ENCODE measurements at regions not wholly inside any gene's neighbourhood (a gene's known extent, or its start where the extent isn't known, plus 50 kb on each side); places are given as distances from the start of the nearest gene placed in this dataset.

- Histone ChIP-seq H3K27ac (no peak overlapping the region), H3K27me3 (no peaks in the 10 kb centered on the region), H3K36me3 (no peaks in the 10 kb centered on the region), H3K4me3 (no peak overlapping the region), H3K9me3 (peaks cover 4% of the 10 kb centered on the region), H3K4me1 (no peaks in the 10 kb centered on the region)
- TF ChIP-seq POLR2A (IDR thresholded peaks at IDR 0.05): no peak
- no peak for TF ChIP-seq POLR2AphosphoS5 (IDR thresholded peaks at IDR 0.05; ENCODE audit: insufficient read depth in 1 of 2, low read depth in 1 of 2)
- no peak for TF ChIP-seq CTCF (IDR thresholded peaks at IDR 0.05)
- DNase-seq (ENCODE audit: extremely low spot score in 2 of 2): no peak
- intact Hi-C loops (cut with DNase I): no loop called here
These were observed 1334.8 kb downstream of the CDH11 start for GRCh38 chr16:63787014-63787413.

GRCh38 chr16:63785170-63785569, 1336.7 kb downstream of the CDH11 start:
- no peaks in the 10 kb centered on the region for H3K27me3 ChIP-seq
- no peak for TF ChIP-seq POLR2A (IDR thresholded peaks at IDR 0.05)
- TF ChIP-seq POLR2AphosphoS5 (IDR thresholded peaks at IDR 0.05; ENCODE audit: insufficient read depth in 1 of 2, low read depth in 1 of 2): no peak
- no peak for TF ChIP-seq CTCF (IDR thresholded peaks at IDR 0.05)
- peaks cover 4% of the 10 kb centered on the region for H3K9me3 ChIP-seq
- H3K4me3 ChIP-seq: no peak overlapping the region
- H3K36me3 ChIP-seq: no peaks in the 10 kb centered on the region
- intact Hi-C loops (cut with DNase I): no loop called here
- no peak for DNase-seq (ENCODE audit: extremely low spot score in 2 of 2)
- no peak overlapping the region for H3K27ac ChIP-seq
- no peaks in the 10 kb centered on the region for H3K4me1 ChIP-seq

- intact Hi-C loops (cut with DNase I): no loop called here
These were observed 1345.4 kb downstream of the CDH11 start for GRCh38 chr16:63776437-63776836.

GRCh38 chr16:63776034-63776433, 1345.8 kb downstream of the CDH11 start:
- DNase-seq (ENCODE audit: extremely low spot score in 2 of 2): no peak
- Histone ChIP-seq H3K9me3 (no peaks in the 10 kb centered on the region), H3K4me1 (no peaks in the 10 kb centered on the region), H3K27ac (no peak overlapping the region), H3K4me3 (no peak overlapping the region), H3K27me3 (no peaks in the 10 kb centered on the region), H3K36me3 (no peaks in the 10 kb centered on the region)
- intact Hi-C loops (cut with DNase I): no loop called here
- TF ChIP-seq CTCF (IDR thresholded peaks at IDR 0.05): no peak

More at GRCh38 chr16:63776437-63776836, 1345.4 kb downstream of the CDH11 start:
- DNase-seq (ENCODE audit: extremely low spot score in 2 of 2): no peak
- no peaks in the 10 kb centered on the region for H3K9me3 ChIP-seq
- H3K27ac ChIP-seq: no peak overlapping the region
- no peak for TF ChIP-seq POLR2A (IDR thresholded peaks at IDR 0.05)
- no peak for TF ChIP-seq POLR2AphosphoS5 (IDR thresholded peaks at IDR 0.05; ENCODE audit: insufficient read depth in 1 of 2, low read depth in 1 of 2)
- TF ChIP-seq CTCF (IDR thresholded peaks at IDR 0.05): no peak
- no peaks in the 10 kb centered on the region for H3K27me3 ChIP-seq
- H3K4me3 ChIP-seq: no peak overlapping the region
- H3K36me3 ChIP-seq: no peaks in the 10 kb centered on the region
- no peaks in the 10 kb centered on the region for H3K4me1 ChIP-seq

GRCh38 chr16:63774302-63774701, 1347.6 kb downstream of the CDH11 start:
- TF ChIP-seq CTCF (IDR thresholded peaks at IDR 0.05) (no peak), POLR2AphosphoS5 (IDR thresholded peaks at IDR 0.05; ENCODE audit: insufficient read depth in 1 of 2, low read depth in 1 of 2) (no peak), POLR2A (IDR thresholded peaks at IDR 0.05) (no peak)
- DNase-seq (ENCODE audit: extremely low spot score in 2 of 2): no peak
- Histone ChIP-seq H3K4me3 (no peak overlapping the region), H3K27me3 (no peaks in the 10 kb centered on the region), H3K36me3 (no peaks in the 10 kb centered on the region), H3K27ac (no peak overlapping the region), H3K9me3 (no peaks in the 10 kb centered on the region), H3K4me1 (no peaks in the 10 kb centered on the region)
- intact Hi-C loops (cut with DNase I): no loop called here

All from vagina (tissue), 2 donors.